NCI-H82 treated with DMSO at 0.1 percent for 48 hours (cell line): ENCODE measurements at regions not wholly inside any gene's neighbourhood (a gene's known extent, or its start where the extent isn't known, plus 50 kb on each side); places are given as distances from the start of the nearest gene placed in this dataset.

Experiments used
- DNase-seq: peaks from one replicate; lab custom pipeline; 2025; ENCODE audit not compliant: unreplicated experiment; lab: John Stamatoyannopoulos, UW

DNA sequence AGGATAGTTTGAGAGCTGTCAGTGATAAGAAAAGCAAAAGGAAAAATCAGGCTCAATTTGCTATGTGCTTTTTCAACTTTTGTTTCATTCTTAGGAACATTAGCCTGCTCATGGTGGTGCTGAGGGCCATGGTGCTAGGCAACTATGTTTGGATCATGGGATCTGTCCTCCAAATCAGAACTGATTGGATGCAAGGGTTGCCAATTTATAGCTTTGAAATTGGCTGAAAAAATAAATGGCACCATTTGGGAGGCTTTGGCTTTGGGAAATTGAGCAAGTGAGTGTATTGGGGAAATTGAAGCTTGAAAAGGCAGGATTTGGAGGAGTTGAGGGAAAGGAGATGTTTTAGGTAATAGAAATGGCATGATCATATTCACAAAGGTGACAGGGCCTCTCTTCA lies 103.8 kb downstream of the CYP26A1 start:
- DNase-seq: no peak

DNA sequence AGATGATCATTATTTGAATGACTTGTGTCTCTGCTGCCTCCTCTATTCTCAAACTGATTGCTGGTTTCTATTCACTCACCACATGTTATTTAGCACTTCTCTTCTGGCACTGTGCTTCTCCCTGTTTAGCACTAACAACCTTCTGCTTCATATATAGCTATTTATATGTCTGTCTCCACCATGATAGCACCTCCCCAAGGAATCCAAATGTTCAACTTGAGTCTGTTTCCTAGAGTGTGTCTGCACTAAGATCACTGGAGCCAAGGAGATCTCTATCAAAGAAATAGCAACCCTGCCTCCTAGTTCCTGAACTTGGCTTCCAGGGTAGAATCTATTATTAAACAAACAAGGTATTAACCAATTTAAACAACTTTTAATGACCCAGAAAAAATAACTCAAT lies 104.5 kb downstream of the CYP26A1 start:
- DNase-seq: no peak

DNA sequence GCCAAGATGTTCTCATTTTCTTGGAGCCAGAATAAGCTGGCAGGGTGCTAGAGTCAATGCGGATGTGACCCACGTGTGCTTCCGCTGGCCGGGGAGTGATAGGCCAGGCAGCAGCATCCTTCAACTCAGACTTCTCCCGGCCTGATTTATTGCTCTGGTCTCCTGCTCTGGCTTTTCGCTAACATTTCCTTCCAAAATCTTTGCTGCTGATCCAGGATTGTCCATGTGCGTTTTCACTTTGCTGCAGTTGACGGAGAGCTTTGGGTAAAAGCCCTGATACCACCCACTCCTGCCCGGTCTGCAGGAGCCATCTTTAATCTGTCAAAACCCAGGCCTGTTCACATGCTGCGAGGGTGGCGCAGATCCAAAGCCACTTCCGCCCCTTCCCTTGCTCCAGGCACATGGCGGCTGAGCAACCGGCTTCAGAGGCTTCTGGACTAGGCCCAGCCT lies 106.8 kb downstream of the CYP26A1 start:
- DNase-seq: no peak

DNA sequence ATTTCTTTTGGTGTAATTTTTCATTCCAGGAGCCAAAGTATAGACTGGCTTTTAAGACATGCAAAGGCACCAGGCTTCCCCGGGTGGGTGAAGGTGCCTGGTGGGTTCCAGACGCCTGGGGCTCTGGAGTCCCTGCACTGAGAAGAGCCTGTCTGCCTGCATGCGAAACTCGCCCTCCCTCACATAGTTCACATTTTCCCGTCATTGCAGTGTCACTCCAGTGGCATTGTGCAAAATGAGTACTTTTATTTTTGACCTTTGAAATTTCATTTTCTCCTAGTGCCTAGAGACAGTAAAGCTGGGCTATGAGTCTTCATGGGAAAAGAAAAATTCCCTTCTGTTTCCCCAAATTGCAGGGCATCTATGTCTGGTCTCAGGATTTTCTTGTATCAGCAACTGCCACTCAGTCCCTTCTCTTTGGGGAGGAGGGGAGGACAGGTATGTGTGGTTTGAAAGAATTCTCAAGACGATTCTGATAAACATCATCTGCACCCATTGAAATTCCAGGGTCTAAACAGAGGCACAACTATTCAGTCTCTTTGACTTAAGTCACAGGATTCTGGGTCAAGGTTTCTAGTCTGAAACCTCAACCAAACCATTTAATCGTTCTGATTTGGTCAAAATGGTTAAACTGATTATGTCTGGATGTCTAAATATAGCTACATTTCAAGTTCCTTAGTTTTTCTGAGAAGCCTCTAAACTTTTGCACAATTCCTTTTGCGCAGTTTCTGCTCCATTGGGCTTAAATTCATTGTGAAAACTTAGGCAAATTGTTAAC lies 107.8 kb downstream of the CYP26A1 start:
- no peak for DNase-seq

DNA sequence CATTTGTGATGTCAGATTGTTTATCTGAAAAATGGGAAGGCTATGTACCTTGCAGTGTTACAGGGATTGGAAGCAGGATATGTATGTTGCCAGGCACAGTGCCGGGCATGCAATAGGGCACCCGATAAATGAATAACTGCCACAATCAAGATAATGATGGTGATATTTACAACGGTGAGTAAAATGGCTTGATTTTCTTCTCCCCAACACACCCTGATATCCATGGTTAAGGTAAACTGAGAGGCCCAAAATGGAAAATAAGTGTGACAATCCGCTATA lies 108.3 kb downstream of the CYP26A1 start:
- no peak for DNase-seq

DNA sequence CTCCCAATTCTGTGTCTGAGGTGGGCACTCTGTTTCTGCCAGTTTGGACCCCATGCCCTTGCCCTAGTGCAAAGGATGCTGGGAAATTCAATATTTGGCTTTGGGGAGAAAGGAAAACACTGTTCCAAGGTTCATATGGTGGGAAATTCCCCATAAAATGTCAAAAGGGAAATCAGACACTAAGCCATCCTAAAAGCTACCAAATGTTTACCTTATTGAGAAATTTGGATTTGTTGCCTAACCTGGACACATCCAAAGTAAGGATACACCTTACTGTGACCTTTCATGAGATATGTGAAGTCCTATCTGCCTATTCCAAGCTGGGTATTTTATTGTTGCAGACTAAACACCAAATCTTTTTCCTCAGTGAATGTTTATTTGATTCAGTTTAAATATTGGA lies 109.1 kb downstream of the CYP26A1 start:
- no peak for DNase-seq

DNA sequence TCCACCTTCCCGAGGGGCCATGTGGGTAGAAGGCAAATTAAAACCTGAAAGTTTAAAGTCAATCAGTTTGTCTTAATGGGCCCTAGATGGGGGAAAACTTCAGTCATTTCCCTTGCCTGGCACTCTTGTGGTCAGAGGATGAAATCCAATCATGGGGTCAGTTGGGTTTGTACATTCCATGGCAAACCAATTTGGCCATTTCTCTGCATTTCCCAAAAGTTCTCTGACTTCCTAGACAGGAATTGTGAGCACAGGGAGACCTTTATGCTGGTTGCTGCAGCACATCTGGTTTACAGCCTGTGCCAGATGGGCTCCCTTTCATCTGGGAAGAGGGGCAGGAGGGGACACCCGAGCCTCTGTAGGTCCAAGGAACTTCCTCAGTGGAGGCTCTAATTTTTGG lies 113.0 kb downstream of the CYP26A1 start:
- no peak for DNase-seq

DNA sequence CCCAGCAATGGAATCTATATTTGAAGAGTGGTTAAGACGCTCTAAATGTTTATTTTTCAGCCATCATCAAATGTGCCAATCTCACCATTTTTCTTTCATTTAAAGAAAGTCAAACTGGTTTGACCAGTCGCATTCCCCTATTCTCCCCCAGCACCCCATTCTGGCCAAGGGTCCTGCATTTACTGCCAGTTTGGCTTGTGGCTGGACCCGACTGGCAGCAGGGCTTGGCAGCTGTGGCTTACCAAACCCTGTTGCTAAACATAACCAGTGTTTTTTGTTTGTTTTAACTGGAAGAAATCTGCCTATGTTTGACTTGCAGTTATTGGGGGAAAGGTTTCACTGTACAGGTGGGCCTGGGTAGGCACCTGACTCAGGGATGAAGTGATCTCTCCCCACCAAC lies 116.3 kb downstream of the CYP26A1 start:
- no peak for DNase-seq

DNA sequence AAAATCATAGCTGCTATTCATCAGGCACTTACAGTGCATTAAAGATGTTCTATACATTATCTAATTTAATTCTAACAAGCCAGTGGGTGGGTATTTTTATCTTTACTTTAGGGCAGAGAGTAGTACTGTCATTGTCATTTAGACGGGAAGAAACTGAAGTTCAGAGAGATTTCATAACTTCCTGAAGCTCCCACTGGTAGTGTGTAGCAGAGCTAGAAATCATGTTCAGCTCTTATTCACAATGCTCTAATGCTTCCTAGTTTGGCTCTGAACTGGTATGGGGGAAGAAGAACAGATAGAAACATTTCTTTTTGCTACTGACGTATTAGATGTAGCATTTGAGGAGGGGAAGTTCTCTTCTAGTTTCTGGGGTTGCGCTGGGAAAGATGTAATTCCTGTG lies 116.7 kb downstream of the CYP26A1 start:
- no peak for DNase-seq

DNA sequence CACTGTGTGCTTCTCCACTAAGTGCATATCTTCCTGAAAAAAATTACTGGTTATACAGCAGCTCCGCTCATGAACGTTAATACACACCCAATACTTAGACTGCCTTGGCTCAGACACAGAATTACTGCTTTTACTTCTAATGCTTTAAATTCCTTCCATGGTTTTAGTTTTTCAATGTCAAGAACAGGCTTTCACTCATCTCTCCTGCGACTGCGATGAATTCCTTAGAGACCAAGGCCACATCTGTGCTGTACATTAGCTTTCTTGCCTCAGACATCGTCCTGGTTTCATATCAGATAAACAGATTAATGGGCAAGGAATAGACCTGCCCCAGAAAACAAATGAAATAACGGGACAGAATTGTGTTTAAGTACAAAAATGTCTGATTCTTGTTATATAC lies 120.2 kb downstream of the CYP26A1 start:
- DNase-seq: no peak

DNA sequence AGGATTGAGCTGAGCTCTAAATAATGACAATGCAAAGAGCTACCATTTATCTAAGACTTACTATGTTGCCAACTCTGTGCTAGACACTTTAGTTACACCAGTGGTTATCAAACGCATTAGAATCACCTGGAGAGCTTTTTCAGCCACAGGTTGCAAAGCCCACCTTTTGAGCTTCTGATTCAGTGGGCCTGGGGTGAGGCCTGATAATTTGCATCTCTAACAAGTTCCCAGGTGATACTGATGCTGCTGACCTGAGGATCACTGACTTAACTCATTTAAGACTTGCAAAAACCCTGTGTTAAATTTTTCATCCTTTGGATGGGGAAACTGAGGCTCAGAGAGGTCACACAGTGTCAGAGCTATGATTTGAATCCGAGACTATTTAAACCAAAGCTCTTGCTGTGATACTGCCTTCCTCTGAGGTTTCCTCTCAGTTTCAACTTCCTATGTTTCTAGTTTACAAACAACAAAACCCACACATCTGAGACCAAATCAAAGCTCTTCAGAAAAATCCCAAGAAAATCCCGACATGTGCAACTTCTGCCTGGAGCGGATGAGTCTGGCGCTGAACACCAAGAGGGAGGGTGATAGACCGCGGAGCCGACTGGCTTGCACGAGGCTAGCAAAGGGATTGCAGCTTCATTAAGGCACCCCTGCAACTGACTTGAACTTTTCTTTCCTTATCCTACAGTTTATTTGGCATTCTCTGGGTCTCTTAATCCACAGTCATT lies 124.9 kb downstream of the CYP26A1 start:
- DNase-seq: no peak

DNA sequence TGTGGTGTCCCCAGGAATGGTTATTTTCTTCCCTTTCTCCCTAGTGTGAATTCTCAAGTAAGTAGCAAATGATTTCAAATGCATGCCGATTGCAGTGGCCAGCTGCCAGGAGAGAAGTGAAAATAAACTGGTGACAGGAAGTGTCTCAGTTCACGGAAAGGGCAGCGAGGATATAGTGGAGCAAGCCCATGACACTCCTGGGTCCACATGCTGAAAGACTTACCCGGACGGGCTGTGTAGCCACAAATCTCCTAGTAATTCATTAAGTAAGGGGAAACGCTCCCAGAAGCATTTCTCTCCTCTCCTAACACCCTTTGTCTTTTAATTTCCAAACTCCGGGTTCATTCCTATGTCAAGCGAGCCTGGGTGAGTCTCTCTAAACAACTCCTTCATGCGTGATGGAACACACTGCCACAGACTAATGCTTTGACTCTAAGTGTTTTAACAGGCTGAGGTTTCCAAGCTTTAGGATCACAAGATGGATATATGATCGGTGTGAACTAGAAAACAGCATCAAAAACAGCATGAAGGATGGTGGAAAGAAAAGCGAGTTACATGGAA lies 125.6 kb downstream of the CYP26A1 start:
- DNase-seq: no peak

DNA sequence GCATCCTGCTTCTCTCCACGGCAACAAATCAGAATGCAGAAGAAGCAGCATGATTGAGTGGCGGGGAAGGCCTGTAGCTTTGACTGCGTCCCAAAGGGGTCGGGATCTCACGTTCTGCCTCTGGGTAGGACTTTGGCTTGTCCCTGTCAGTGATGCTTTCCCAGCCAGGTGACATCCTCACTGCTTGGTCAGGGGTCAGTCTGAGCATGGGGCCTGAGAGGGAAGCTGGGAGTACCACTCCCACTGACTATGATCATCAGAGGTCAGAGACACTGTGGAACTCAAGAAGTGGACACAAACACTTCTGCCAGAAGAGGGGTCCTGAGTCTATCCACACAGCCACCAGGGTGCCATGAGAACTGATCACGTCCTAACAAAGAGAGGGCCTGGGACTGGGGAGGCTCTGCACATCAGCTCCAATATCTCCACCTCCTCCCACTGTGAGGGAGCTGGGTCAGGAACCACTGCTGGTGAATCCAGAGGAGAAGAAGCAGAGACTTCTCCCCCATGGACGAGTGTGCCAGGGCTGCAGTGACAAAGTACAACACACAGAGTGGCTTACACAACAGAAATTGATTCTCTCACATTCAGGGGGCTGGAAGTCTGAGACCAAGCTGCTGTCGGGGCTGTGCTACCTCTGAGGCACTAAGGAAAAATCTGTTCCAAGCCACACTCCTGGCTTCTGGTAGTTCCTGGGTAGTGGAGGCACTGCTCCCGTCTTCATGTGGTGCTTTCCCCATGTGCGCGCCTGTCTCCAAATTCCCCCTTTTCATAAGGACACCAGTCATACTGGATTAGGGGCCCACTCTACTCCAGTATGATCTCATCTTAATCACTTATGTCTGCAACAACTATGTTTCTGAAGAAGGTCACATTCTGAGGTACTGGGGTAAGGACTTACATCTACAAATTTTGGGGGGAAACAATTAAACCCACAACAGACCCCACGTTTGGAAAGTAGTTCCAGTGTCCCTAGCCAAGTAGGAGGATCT lies 131.1 kb downstream of the CYP26A1 start:
- DNase-seq: no peak

DNA sequence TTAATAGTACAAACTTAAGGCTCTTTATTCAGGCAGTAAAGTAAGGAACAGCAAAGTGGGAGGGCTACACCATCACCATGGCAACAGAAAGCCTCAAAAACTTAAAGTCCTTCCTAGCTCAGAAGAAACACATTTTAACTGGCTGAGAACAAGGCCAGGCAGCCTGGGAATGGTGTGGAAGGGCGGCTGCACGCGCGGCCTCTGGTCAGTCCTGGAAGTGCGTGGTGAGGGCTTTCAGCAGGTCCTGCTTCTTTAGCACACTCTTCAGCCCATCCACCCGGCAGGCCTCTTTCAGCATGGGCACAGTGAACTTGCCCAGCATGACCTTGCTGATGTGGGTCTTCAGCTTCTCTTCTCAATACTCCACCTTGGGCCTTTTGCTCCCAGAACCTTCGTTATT lies 133.0 kb downstream of the CYP26A1 start:
- no peak for DNase-seq

DNA sequence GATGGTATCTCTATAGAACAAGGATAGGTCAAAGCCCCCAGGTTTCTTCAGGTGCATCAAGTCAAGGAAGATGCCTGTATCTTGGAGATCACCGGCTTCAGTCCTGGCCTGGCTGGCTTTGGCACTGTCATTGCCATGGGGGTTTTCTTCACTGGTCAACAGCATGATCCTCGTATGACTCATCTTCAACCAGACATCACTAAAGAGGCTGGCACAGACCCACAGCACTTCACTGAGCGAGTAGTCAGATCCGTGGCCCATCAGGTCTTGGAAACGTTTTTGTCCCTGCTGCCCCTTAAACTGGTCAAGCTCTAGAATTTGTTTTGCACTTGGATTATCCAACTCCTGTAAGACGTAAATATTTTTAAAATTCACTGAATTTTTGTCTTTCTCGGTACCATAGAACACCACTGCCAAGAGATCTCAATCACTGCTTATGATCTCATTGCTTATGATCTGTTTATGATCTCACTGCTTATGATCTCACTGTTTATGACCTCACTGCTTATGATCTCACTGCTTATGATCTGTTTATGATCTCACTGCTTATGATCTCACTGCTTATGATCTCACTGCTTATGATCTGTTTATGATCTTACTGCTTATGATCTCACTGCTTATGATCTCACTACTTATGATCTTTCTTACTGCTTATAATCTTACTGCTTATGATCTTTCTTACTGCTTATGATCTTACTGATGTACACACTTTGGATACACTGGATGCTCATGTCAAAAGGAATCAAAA lies 135.2 kb downstream of the CYP26A1 start:
- DNase-seq: no peak

DNA sequence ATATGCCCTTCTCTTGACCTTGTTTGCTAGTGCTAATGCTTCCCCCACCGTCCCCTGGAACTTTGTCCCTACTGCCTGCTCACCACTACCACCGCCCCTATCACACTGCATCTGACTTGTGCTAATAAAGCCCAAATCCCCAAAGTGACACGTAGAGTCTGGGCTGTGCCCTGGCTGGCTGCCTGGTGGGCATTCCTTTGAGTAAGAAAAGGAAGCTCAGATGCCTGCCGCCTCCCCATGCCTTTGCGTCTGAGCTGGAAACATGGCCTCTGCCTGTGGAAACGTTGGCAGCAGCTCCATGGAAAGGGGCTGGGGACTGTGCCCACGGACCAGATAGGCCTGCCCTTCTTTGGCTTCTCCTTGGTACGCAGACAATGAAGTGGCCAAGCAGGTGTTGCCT lies 138.3 kb downstream of the CYP26A1 start:
- DNase-seq: no peak

DNA sequence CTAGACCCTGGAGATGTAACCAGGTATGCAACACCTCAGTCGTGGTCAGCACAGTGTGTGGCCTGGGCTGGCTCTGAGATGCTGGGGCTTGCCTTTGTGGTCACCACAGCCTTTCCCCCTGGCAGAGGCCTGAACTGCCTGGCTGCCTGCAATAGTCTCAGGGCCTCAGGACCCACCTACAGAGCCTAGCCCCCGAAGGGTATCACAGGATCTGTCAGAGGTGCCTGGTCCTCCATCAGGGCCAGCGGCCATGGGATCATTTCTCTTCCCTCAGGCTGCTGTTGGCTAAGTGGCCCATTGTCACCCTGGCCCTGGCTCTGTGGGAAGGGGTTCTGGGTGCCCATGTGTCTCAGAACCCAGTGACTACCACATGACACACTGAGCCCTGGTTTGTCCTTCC lies 141.6 kb downstream of the CYP26A1 start:
- DNase-seq: no peak

DNA sequence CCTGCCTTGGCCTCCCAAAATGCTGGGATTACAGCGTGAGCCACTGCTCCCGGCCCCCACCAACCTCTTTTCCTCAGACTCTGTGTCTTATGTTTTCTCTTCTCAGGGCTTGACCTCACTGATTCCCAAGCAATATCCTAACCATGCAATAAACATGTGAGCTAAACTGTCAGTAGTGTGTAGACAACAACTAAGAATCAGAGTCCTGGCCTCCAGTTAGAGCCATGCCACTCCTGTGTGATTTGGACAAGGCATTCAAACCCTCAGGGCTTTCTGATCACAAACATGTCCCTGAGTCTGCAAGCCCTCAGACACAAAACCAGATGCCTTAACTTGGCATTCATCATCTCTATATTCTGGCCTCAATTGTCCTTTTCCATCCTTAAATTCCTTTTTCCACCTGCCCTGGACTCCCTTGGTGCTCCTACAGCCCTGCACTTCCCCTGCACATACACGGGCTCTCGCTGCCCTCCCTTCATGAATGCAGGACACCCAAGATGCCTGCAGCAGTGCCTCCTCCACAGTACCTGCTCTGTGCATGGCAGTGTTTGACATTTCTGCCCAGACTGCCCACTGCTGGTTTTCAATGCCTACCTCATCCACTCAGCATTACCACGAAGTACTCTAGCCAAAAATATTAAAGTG lies 142.8 kb downstream of the CYP26A1 start:
- DNase-seq: no peak

DNA sequence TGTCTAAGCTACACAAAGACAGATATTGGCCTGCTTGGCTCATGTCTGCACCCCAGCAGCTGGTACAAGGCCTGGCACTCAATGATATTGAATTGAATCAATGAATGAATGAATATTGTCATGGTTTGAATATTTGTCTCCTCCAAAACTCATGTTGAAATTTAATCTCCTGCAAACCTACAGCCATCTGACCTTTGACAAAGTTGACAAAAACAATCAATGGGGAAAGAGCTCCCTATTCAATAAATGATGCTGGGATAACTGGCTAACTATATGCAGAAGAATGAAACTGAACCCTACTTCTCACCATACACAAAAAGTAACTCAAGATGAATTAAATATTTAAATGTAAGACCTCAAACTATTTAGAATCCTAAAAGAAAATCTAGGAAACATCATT lies 144.7 kb downstream of the CYP26A1 start:
- DNase-seq: no peak

DNA sequence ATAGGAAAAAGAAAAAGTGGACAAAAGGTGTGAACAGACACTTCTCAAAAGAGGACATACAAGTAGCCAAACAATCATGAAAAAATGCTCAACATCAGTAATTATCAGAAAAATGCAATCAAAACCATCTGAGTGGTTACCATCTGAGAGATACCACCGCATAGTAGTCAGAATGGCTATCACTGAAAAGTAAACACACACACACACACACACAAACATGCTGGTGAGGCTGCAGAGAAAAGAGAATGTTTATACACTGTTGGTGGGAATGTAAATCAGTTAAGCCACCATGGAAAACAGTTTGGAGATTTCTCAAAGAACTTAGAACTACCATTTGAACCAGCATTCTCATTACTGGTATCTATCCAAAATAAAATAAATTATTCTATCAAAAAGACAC lies 145.7 kb downstream of the CYP26A1 start:
- no peak for DNase-seq
